ENCODE measurements at regions not wholly inside any gene's neighbourhood (a gene's known extent, or its start where the extent isn't known, plus 50 kb on each side); places are given as distances from the start of the nearest gene placed in this dataset.

- TF ChIP-seq CTCF (conservative IDR thresholded peaks at IDR 0.05; ENCODE audit: low read depth, low read length) (no peak), EZH2phosphoT487 (IDR thresholded peaks at IDR 0.05; ENCODE audit: borderline replicate concordance, low read length) (no peak)
These were observed 67.2 kb upstream of the TTC34 start for GRCh38 chr1:2868571-2869195.

Measured in PC-3 (cell line).